Neuronal stem cell (in vitro differentiated cells): ENCODE measurements at regions not wholly inside any gene's neighbourhood (a gene's known extent, or its start where the extent isn't known, plus 50 kb on each side); places are given as distances from the start of the nearest gene placed in this dataset.

ENCODE experiments used
- DNase-seq: peaks from one replicate; pipeline ENCODE4 v3.0.0-alpha.2; 2013; ENCODE audit warnings: low spot score
- H2AFZ ChIP-seq: one replicate; pipeline ENCODE4 v1.6.1; 2013; ENCODE audit warnings: mild to moderate bottlenecking, low read length, inconsistent platforms
- H2AK5ac ChIP-seq: 2 replicates; pipeline ENCODE4 v1.6.1; 2013; ENCODE audit warnings: low read depth, mild to moderate bottlenecking, inconsistent platforms, low read length, moderate library complexity, mixed read lengths
- H2BK120ac ChIP-seq: 2 replicates; pipeline ENCODE4 v1.6.1; 2013; ENCODE audit warnings: low read depth, mild to moderate bottlenecking, inconsistent platforms, low read length, moderate library complexity, mixed read lengths
- H2BK12ac ChIP-seq: one replicate; pipeline ENCODE4 v1.6.1; 2013; ENCODE audit warnings: low read length, inconsistent platforms
- H2BK15ac ChIP-seq: 2 replicates; pipeline ENCODE4 v1.6.1; 2013; ENCODE audit warnings: mild to moderate bottlenecking, low read length, inconsistent platforms, mixed read lengths
- H2BK5ac ChIP-seq: one replicate; pipeline ENCODE4 v1.6.1; 2013; ENCODE audit warnings: inconsistent platforms, mild to moderate bottlenecking, low read length, moderate library complexity
- H3K14ac ChIP-seq: one replicate; pipeline ENCODE4 v1.6.1; 2013; ENCODE audit warnings: low read length, inconsistent platforms
- H3K18ac ChIP-seq: 2 replicates; pipeline ENCODE4 v1.6.1; 2013; ENCODE audit warnings: low read length, inconsistent platforms
- H3K23ac ChIP-seq: 2 replicates; pipeline ENCODE4 v1.6.1; 2013; ENCODE audit warnings: low read depth, mild to moderate bottlenecking, mixed read lengths, low read length, inconsistent platforms; ENCODE audit not compliant: poor library complexity
- H3K27ac ChIP-seq: replicated peaks from 3 replicates; pipeline ENCODE4 v1.5.1; 2013; ENCODE audit warnings: low read length, inconsistent platforms
- H3K27me3 ChIP-seq, 3 experiments: 2 replicates each; pipeline ENCODE4 v1.6.1; 2013; ENCODE audit warnings: low read length in 3 of 3, mild to moderate bottlenecking in 2 of 3, inconsistent platforms in 1 of 3, low read depth in 1 of 3, mixed read lengths in 1 of 3, moderate library complexity in 1 of 3; ENCODE audit not compliant: control insufficient read depth in 3 of 3, insufficient read depth in 3 of 3
- H3K36me3 ChIP-seq, 2 donors: replicated peaks in 1 of 2; 2 replicates each; pipeline ENCODE4 v1.6.1; 2013; ENCODE audit warnings: low read length in 2 of 2; ENCODE audit not compliant: control insufficient read depth in 2 of 2, insufficient read depth in 2 of 2
- H3K4ac ChIP-seq: 2 replicates; pipeline ENCODE4 v1.6.1; 2013; ENCODE audit warnings: inconsistent platforms, mild to moderate bottlenecking, low read length, moderate library complexity
- H3K4me1 ChIP-seq, 2 donors: 1 replicate in 1 of 2; 2 replicates in 1 of 2; pipeline ENCODE4 v1.6.1; 2013; ENCODE audit warnings: low read length in 2 of 2, low read depth in 1 of 2; ENCODE audit not compliant: control insufficient read depth in 2 of 2, insufficient read depth in 1 of 2
- H3K4me2 ChIP-seq: one replicate; pipeline ENCODE4 v1.6.1; 2013; ENCODE audit warnings: mild to moderate bottlenecking, low read length, inconsistent platforms; ENCODE audit not compliant: insufficient read depth, poor library complexity, severe bottlenecking
- H3K4me3 ChIP-seq, 2 donors: 2 replicates each; pipeline ENCODE4 v1.5.1; 2013; ENCODE audit warnings: low read length in 2 of 2, mild to moderate bottlenecking in 2 of 2, inconsistent platforms in 1 of 2, moderate library complexity in 1 of 2
- H3K79me1 ChIP-seq: one replicate; pipeline ENCODE4 v1.6.1; 2013; ENCODE audit warnings: low read depth, mild to moderate bottlenecking, inconsistent platforms, low read length, moderate library complexity
- H3K9ac ChIP-seq: one replicate; pipeline ENCODE4 v1.6.1; 2013; ENCODE audit warnings: mild to moderate bottlenecking, low read depth, low read length, inconsistent platforms; ENCODE audit not compliant: poor library complexity
- H3K9me3 ChIP-seq, 2 donors: replicated peaks in 1 of 2; 2 replicates each; pipeline versions ENCODE3 to v1.6.1; 2013; ENCODE audit warnings: low read length in 2 of 2, mild to moderate bottlenecking in 2 of 2, inconsistent platforms in 1 of 2, low read depth in 1 of 2, mixed read lengths in 1 of 2, moderate library complexity in 1 of 2; ENCODE audit not compliant: control insufficient read depth in 2 of 2, insufficient read depth in 1 of 2
- H4K8ac ChIP-seq: one replicate; pipeline ENCODE4 v1.6.1; 2013; ENCODE audit warnings: low read depth, mild to moderate bottlenecking, inconsistent platforms, low read length, moderate library complexity
- H4K91ac ChIP-seq: one replicate; pipeline ENCODE4 v1.6.1; 2013; ENCODE audit warnings: low read length, low read depth, mild to moderate bottlenecking, inconsistent platforms; ENCODE audit not compliant: poor library complexity
- WGBS, 2 donors: extraction: QIAGEN DNeasy Blood & Tissue Kit; methylation state at CpG; one replicate each; pipeline ENCODE4 v1.1.7; 2013; ENCODE audit warnings: missing lambda C conversion rate in 2 of 2, mixed read lengths in 1 of 2; ENCODE audit not compliant: insufficient read length in 2 of 2, insufficient replicate concordance in 1 of 2; ENCODE audit errors: extremely low coverage in 2 of 2; 5-methylcytosine and 5-hydroxymethylcytosine counted together

DNA sequence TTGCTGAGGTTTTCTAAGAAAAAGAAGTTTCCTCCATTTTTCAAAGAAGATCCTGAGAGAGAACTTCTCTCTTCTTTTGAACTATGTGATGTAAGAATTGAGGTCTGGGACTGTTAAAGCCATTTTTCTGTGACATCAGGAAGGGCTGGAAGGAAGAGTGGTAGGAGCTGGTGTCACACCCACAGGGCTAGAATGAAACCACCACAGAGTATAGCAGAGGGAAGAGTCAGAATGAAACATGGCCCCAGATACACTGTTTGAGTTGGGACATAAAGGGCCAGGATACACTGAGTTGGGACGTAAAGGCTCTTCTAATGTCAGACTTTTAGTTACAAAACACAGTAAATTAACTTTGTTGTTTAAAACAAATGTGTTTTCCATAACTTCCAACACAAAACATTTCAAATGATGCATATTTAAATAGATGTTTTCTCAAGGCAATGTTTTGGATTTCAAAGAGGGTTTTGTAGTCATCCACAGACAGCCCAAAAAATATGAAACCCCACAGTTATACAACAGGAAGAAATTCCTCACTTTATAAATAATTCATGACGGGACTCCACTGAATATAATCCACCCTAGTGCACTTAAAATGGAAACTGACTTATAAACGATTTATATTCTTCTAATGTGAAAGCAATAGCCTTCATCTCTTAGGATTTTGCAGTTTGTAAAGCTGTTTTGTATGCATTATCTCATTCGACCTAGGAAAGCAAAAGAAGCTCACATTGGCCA is 72.5 kb downstream of the LIG4 start:
- H3K18ac ChIP-seq = no peak overlapping the region
- no peak overlapping the region for H2BK12ac ChIP-seq
- no peaks in the 10 kb centered on the region for H3K79me1 ChIP-seq
- no peak overlapping the region for H2BK15ac ChIP-seq
- H3K4me1 ChIP-seq = no peaks in the 10 kb centered on the region
- H2BK120ac ChIP-seq = no peak overlapping the region
- no CpG with 5 or more reads among the region's 4 CpGs for WGBS, 2 donors
- H3K27ac ChIP-seq = no peak overlapping the region
- H2AFZ ChIP-seq = no peak overlapping the region
- H3K36me3 ChIP-seq = no peaks in the 10 kb centered on the region
- H3K14ac ChIP-seq = no peak overlapping the region
- H4K91ac ChIP-seq = no peak overlapping the region
- H3K23ac ChIP-seq = no peak overlapping the region
- DNase-seq = no peak
- H3K4me2 ChIP-seq = no peak overlapping the region
- H4K8ac ChIP-seq = no peak overlapping the region
- H2BK5ac ChIP-seq = no peak overlapping the region
- no peaks in the 10 kb centered on the region for H3K9me3 ChIP-seq
- H3K4ac ChIP-seq = no peak overlapping the region
- H3K27me3 ChIP-seq = peaks cover 0 to 10% (median 0%) of the 10 kb centered on the region in 3 experiments
- H3K9ac ChIP-seq = no peak overlapping the region
- no peak overlapping the region for H2AK5ac ChIP-seq
- H3K4me3 ChIP-seq = no peak overlapping the region

DNA sequence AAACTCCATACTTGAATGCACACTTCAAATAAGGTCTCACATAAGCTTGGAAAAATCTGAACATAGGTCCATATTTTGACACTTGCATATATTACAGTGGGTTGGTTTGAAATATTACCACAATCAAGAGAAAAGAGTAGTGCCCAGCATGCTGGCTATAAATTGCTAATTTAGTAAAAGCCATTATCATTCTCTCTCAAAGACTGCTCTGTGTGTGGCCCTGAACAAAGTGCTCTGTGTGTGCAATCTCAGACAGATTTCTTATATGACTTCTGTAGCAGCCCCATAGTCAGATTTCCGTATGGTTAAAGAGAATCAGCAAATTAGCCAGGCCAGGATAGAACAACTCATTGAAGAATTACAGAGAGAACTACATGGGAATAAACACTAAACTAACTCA is 78.2 kb downstream of the LIG4 start:
- H3K4me3 ChIP-seq = no peak overlapping the region
- H2BK15ac ChIP-seq = no peak overlapping the region
- H4K91ac ChIP-seq = no peak overlapping the region
- no peak overlapping the region for H2AK5ac ChIP-seq
- no peak overlapping the region for H3K18ac ChIP-seq
- no peak overlapping the region for H2BK120ac ChIP-seq
- no peak overlapping the region for H3K14ac ChIP-seq
- H2BK5ac ChIP-seq = no peak overlapping the region
- H2BK12ac ChIP-seq = no peak overlapping the region
- no peak overlapping the region for H3K9ac ChIP-seq
- no peaks in the 10 kb centered on the region for H3K36me3 ChIP-seq
- WGBS, 2 donors = no CpG with 5 or more reads among the region's 1 CpG
- H3K27ac ChIP-seq = no peak overlapping the region
- H3K9me3 ChIP-seq = no peaks in the 10 kb centered on the region
- peaks cover 0 to 10% (median 1%) of the 10 kb centered on the region in 3 experiments for H3K27me3 ChIP-seq
- H3K4me2 ChIP-seq = no peak overlapping the region
- no peaks in the 10 kb centered on the region for H3K79me1 ChIP-seq
- no peak overlapping the region for H2AFZ ChIP-seq
- no peaks in the 10 kb centered on the region for H3K4me1 ChIP-seq
- H3K4ac ChIP-seq = no peak overlapping the region
- H4K8ac ChIP-seq = no peak overlapping the region
- no peak overlapping the region for H3K23ac ChIP-seq
- no peak for DNase-seq

DNA sequence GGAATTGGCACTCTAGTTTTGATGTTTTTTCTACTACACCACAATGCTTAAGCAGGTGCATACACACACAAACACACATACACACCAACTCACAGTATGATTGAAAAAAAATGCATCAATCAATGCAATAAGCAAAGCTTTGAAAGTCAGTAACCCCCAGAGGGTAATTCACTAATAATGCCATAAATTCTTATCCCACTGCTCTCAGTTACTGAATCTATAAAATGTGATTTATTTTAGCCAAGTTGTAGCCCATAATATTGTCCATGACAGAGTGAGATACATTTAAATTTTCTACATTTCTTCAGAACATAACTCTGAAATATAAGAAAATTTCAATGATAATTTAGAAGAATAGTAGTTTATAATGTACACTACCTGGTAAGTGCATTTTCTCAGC is 87.9 kb downstream of the LIG4 start:
- Histone ChIP-seq H3K23ac (no peak overlapping the region), H3K4me2 (no peak overlapping the region), H4K91ac (no peak overlapping the region), H2BK120ac (no peak overlapping the region), H3K4ac (no peak overlapping the region), H2BK5ac (no peak overlapping the region), H2AK5ac (no peak overlapping the region), H3K27me3 (no peaks in the 10 kb centered on the region), H2BK15ac (no peak overlapping the region), H3K36me3 (no peaks in the 10 kb centered on the region), H4K8ac (no peak overlapping the region), H3K79me1 (no peaks in the 10 kb centered on the region), H3K27ac (no peak overlapping the region), H3K4me3 (no peak overlapping the region), H3K9me3 (no peaks in the 10 kb centered on the region), H3K18ac (no peak overlapping the region), H2AFZ (no peak overlapping the region), H3K9ac (no peak overlapping the region), H3K4me1 (no peaks in the 10 kb centered on the region), H2BK12ac (no peak overlapping the region), H3K14ac (no peak overlapping the region)
- DNase-seq = no peak

DNA sequence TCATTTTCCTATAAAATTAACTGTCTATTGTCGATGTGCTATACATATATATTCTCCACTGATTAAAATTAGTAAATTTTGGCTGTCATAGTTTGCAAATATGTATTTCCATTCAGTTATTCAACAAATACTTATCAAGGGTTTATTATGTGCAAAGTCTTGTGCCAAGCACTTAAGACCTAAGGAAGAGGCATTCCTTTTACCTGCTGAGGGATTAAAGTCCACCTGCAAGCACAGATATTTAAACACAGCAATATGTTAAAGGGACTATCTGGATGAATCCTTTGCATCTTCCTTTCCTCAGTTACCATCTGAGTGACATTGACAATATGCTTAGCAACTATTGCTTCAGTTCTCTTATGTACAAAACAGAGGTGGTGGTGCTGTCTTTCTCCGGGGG is 89.3 kb downstream of the LIG4 start:
- H2BK15ac ChIP-seq = no peak overlapping the region
- H3K4me1 ChIP-seq = no peaks in the 10 kb centered on the region
- no peak overlapping the region for H2AK5ac ChIP-seq
- no peak for DNase-seq
- no peak overlapping the region for H2BK5ac ChIP-seq
- H3K36me3 ChIP-seq = no peaks in the 10 kb centered on the region
- no peak overlapping the region for H4K91ac ChIP-seq
- H3K9ac ChIP-seq = no peak overlapping the region
- no peaks in the 10 kb centered on the region for H3K27me3 ChIP-seq
- H2AFZ ChIP-seq = no peak overlapping the region
- H3K27ac ChIP-seq = no peak overlapping the region
- no peak overlapping the region for H3K23ac ChIP-seq
- H3K9me3 ChIP-seq = no peaks in the 10 kb centered on the region
- 100% methylated on average over 1 of the region's 2 CpGs; no CpG with 5 or more reads in 1 of the 2 donors for whole genome bisulfite sequencing, 2 donors
- no peak overlapping the region for H3K4ac ChIP-seq
- no peak overlapping the region for H2BK12ac ChIP-seq
- no peak overlapping the region for H3K4me2 ChIP-seq
- H3K4me3 ChIP-seq = no peak overlapping the region
- H3K14ac ChIP-seq = no peak overlapping the region
- no peak overlapping the region for H2BK120ac ChIP-seq
- no peak overlapping the region for H3K18ac ChIP-seq
- no peaks in the 10 kb centered on the region for H3K79me1 ChIP-seq
- no peak overlapping the region for H4K8ac ChIP-seq
